Gastrocnemius medialis (tissue), 4 donors: ENCODE measurements at regions not wholly inside any gene's neighbourhood (a gene's known extent, or its start where the extent isn't known, plus 50 kb on each side); places are given as distances from the start of the nearest gene placed in this dataset.

Experiments used
- POLR2A ChIP-seq, 2 donors: fragments of 450-650 bp; IDR thresholded peaks; one replicate each; pipeline ENCODE4 v1.6.1; 2017; ENCODE audit warnings: antibody characterized with exemption in 2 of 2, mild to moderate bottlenecking in 2 of 2, moderate library complexity in 2 of 2
- TF ChIP-seq, protein P1 (sequence below), 5 experiments: fragments of 450-650 bp in 3 of 5; fragments of 200-600 bp in 2 of 5; sonication (generic) in 2 of 5; IDR thresholded peaks in 4 of 5; conservative IDR thresholded peaks in 1 of 5; 1 replicate in 4 of 5; 2 replicates in 1 of 5; pipeline ENCODE4 v1.5.1; 2016 to 2019; ENCODE audit warnings: antibody characterized with exemption in 5 of 5, mild to moderate bottlenecking in 3 of 5, moderate library complexity in 3 of 5

DNA sequence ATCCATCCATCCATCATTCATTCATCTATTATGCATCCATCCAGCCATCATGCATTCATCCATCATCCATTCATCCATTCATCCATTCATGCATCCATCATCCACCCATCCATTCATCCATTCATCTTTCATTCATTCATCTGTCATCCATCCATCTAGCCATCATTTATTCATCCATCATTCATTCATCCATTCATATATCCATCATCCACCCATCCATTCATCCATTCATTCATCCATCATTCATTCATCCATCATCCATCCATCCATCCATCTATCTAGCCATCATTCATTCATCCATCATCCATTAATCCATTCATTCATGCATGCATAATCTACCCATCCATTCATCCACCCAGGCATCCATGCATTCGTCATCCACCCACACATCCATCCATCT, 1450.3 kb downstream of the TBC1D22A start:
- TF ChIP-seq, protein P1, sequence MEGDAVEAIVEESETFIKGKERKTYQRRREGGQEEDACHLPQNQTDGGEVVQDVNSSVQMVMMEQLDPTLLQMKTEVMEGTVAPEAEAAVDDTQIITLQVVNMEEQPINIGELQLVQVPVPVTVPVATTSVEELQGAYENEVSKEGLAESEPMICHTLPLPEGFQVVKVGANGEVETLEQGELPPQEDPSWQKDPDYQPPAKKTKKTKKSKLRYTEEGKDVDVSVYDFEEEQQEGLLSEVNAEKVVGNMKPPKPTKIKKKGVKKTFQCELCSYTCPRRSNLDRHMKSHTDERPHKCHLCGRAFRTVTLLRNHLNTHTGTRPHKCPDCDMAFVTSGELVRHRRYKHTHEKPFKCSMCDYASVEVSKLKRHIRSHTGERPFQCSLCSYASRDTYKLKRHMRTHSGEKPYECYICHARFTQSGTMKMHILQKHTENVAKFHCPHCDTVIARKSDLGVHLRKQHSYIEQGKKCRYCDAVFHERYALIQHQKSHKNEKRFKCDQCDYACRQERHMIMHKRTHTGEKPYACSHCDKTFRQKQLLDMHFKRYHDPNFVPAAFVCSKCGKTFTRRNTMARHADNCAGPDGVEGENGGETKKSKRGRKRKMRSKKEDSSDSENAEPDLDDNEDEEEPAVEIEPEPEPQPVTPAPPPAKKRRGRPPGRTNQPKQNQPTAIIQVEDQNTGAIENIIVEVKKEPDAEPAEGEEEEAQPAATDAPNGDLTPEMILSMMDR (IDR thresholded peaks at IDR 0.05 in 4 of 5, conservative IDR thresholded peaks at IDR 0.05 in 1 of 5) = no peak
- TF ChIP-seq POLR2A (IDR thresholded peaks at IDR 0.05) = no peak
